Liver (tissue), 8 donors: ENCODE measurements at regions not wholly inside any gene's neighbourhood (a gene's known extent, or its start where the extent isn't known, plus 50 kb on each side); places are given as distances from the start of the nearest gene placed in this dataset.
"Not testable (repeated sequence)": the region's sequence is repeated elsewhere in the genome, so short reads cannot be mapped to it uniquely, and the experiment has no call there.

Experiments
- DNase-seq: peaks from one replicate; pipeline ENCODE4 v3.0.0-alpha.2; 2017; ENCODE audit warnings: low spot score
- H3K27ac ChIP-seq, 2 donors: one replicate each; pipeline ENCODE4 v1.7.0; 2013; ENCODE audit warnings: inconsistent platforms in 2 of 2, low read length in 2 of 2, control low read depth in 1 of 2, low read depth in 1 of 2, mild to moderate bottlenecking in 1 of 2
- H3K27me3 ChIP-seq, 4 donors: one replicate each; pipeline versions ENCODE4 v1.6.1 to v1.7.0; 2013; ENCODE audit warnings: low read length in 3 of 4, inconsistent platforms in 1 of 4, mild to moderate bottlenecking in 1 of 4, moderate library complexity in 1 of 4; ENCODE audit not compliant: control insufficient read depth in 4 of 4, insufficient read depth in 4 of 4
- H3K36me3 ChIP-seq, 4 donors: one replicate each; pipeline versions ENCODE4 v1.6.1 to v1.7.0; 2013; ENCODE audit warnings: low read length in 3 of 4, mild to moderate bottlenecking in 3 of 4, low read depth in 1 of 4, moderate library complexity in 1 of 4; ENCODE audit not compliant: control insufficient read depth in 4 of 4, insufficient read depth in 3 of 4
- H3K4me1 ChIP-seq, 4 donors: one replicate each; pipeline versions ENCODE4 v1.6.1 to v1.7.0; 2013; ENCODE audit warnings: low read length in 3 of 4, mild to moderate bottlenecking in 3 of 4, moderate library complexity in 1 of 4; ENCODE audit not compliant: control insufficient read depth in 4 of 4, insufficient read depth in 4 of 4
- H3K4me3 ChIP-seq, 3 donors: one replicate each; pipeline versions ENCODE4 v1.6.1 to v1.7.0; 2013; ENCODE audit warnings: low read length in 3 of 3, control low read depth in 1 of 3, low read depth in 1 of 3, mild to moderate bottlenecking in 1 of 3
- H3K9ac ChIP-seq, 2 donors: one replicate each; pipeline ENCODE4 v1.7.0; 2013; ENCODE audit warnings: low read length in 2 of 2, mild to moderate bottlenecking in 2 of 2, moderate library complexity in 2 of 2, control low read depth in 1 of 2, low read depth in 1 of 2
- H3K9me3 ChIP-seq, 4 donors: one replicate each; pipeline versions ENCODE4 v1.6.1 to v1.7.0; 2013; ENCODE audit warnings: low read length in 3 of 4; ENCODE audit not compliant: control insufficient read depth in 4 of 4
- EGR1 ChIP-seq, 2 donors: IDR thresholded peaks; 2 replicates each; pipeline ENCODE4 v1.6.1; 2016 to 2018; ENCODE audit warnings: antibody characterized with exemption in 2 of 2, low read depth in 2 of 2
- FOXA1 ChIP-seq: IDR thresholded peaks from 2 replicates; pipeline ENCODE4 v1.6.1; 2016; ENCODE audit warnings: antibody characterized with exemption
- FOXA2 ChIP-seq: IDR thresholded peaks from 2 replicates; pipeline ENCODE4 v1.6.1; 2016; ENCODE audit warnings: antibody characterized with exemption
- GABPA ChIP-seq, 2 donors: IDR thresholded peaks in 1 of 2; conservative IDR thresholded peaks in 1 of 2; 2 replicates each; pipeline ENCODE4 v1.6.1; 2016; ENCODE audit warnings: antibody characterized with exemption in 2 of 2, mild to moderate bottlenecking in 1 of 2, moderate library complexity in 1 of 2
- HNF4A ChIP-seq, 2 donors: conservative IDR thresholded peaks; 2 replicates each; pipeline ENCODE4 v1.6.1; 2016; ENCODE audit warnings: antibody characterized with exemption in 2 of 2, mild to moderate bottlenecking in 2 of 2
- JUND ChIP-seq, 2 donors: IDR thresholded peaks; 2 replicates each; pipeline ENCODE4 v1.6.1; 2016; ENCODE audit warnings: antibody characterized with exemption in 2 of 2
- RAD21 ChIP-seq, 2 donors: IDR thresholded peaks; 2 replicates each; pipeline ENCODE4 v1.6.1; 2016; ENCODE audit warnings: antibody characterized with exemption in 2 of 2, mild to moderate bottlenecking in 2 of 2
- RXRA ChIP-seq, 2 donors: IDR thresholded peaks; 2 replicates each; pipeline ENCODE4 v1.6.1; 2017 to 2018; ENCODE audit warnings: antibody characterized with exemption in 2 of 2, mild to moderate bottlenecking in 1 of 2
- SP1 ChIP-seq: IDR thresholded peaks from 2 replicates; pipeline ENCODE4 v1.6.1; 2018; ENCODE audit warnings: antibody characterized with exemption, mild to moderate bottlenecking
- TAF1 ChIP-seq: conservative IDR thresholded peaks from 2 replicates; pipeline ENCODE4 v1.6.1; 2016; ENCODE audit warnings: antibody characterized with exemption, mild to moderate bottlenecking
- YY1 ChIP-seq: IDR thresholded peaks from 2 replicates; pipeline ENCODE4 v1.6.1; 2016; ENCODE audit warnings: antibody characterized with exemption, mild to moderate bottlenecking
- WGBS: extraction: QIAGEN DNeasy Blood & Tissue Kit; methylation state at CpG from one replicate; pipeline ENCODE4 v1.1.7; 2013; 5-methylcytosine and 5-hydroxymethylcytosine counted together
- TF ChIP-seq, protein P1 (sequence below): fragments of 150-350 bp; IDR thresholded peaks from 2 replicates; pipeline ENCODE4 v1.5.1; 2017; ENCODE audit warnings: improper control_type of control experiment, low read depth, low read length; ENCODE audit not compliant: missing input control
- TF ChIP-seq, protein P2 (sequence below): IDR thresholded peaks from 2 replicates; pipeline ENCODE4 v1.6.1; 2016; ENCODE audit warnings: antibody characterized with exemption, mild to moderate bottlenecking
- TF ChIP-seq, protein P3 (sequence below): IDR thresholded peaks from 2 replicates; pipeline ENCODE4 v1.6.1; 2016; ENCODE audit warnings: antibody characterized with exemption
- TF ChIP-seq, protein P4 (sequence below): IDR thresholded peaks from 2 replicates; pipeline ENCODE4 v1.6.1; 2016; ENCODE audit warnings: antibody characterized with exemption
- donor health status: healthy.
- donor health status: healthy.
- donor health status: healthy.
- donor health status: healthy.
- donor health status: healthy.

DNA sequence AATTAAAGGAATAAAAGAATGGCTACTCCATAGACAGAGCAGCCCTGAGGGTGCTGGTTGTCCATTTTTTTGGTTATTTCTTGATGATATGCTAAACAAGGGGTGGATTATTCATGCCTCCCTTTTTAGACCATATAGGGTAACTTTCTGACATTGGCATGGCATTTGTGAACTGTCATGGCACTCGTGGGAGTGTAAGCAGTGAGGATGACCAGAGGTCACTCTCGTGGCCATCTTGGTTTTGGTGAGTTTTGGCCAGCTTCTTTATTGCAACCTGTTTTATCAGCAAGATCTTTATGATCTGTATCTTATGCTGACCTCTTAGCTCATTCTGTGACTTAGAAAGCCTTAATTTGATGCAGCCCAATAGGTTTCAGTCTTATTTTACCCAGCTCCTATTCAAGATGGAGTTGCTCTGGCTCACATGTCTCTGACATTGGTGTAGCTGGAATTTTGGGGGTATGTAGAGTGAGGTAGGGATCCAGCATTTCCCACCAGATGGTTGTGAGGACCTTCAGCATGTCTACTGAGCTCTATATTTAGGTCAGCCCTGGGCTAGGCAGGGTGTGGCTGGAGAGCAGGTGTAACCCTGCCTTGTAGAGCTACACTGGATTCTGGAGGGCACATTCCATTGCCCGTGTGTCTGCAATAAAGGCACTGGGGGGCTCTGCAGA lies 103.5 kb upstream of the SLC38A2 start:
- H3K4me3 ChIP-seq: no peak overlapping the region
- H3K9ac ChIP-seq: no peak overlapping the region
- DNase-seq: no peak
- TF ChIP-seq, protein P1, sequence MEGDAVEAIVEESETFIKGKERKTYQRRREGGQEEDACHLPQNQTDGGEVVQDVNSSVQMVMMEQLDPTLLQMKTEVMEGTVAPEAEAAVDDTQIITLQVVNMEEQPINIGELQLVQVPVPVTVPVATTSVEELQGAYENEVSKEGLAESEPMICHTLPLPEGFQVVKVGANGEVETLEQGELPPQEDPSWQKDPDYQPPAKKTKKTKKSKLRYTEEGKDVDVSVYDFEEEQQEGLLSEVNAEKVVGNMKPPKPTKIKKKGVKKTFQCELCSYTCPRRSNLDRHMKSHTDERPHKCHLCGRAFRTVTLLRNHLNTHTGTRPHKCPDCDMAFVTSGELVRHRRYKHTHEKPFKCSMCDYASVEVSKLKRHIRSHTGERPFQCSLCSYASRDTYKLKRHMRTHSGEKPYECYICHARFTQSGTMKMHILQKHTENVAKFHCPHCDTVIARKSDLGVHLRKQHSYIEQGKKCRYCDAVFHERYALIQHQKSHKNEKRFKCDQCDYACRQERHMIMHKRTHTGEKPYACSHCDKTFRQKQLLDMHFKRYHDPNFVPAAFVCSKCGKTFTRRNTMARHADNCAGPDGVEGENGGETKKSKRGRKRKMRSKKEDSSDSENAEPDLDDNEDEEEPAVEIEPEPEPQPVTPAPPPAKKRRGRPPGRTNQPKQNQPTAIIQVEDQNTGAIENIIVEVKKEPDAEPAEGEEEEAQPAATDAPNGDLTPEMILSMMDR: no peak
- TF ChIP-seq, protein P2, sequence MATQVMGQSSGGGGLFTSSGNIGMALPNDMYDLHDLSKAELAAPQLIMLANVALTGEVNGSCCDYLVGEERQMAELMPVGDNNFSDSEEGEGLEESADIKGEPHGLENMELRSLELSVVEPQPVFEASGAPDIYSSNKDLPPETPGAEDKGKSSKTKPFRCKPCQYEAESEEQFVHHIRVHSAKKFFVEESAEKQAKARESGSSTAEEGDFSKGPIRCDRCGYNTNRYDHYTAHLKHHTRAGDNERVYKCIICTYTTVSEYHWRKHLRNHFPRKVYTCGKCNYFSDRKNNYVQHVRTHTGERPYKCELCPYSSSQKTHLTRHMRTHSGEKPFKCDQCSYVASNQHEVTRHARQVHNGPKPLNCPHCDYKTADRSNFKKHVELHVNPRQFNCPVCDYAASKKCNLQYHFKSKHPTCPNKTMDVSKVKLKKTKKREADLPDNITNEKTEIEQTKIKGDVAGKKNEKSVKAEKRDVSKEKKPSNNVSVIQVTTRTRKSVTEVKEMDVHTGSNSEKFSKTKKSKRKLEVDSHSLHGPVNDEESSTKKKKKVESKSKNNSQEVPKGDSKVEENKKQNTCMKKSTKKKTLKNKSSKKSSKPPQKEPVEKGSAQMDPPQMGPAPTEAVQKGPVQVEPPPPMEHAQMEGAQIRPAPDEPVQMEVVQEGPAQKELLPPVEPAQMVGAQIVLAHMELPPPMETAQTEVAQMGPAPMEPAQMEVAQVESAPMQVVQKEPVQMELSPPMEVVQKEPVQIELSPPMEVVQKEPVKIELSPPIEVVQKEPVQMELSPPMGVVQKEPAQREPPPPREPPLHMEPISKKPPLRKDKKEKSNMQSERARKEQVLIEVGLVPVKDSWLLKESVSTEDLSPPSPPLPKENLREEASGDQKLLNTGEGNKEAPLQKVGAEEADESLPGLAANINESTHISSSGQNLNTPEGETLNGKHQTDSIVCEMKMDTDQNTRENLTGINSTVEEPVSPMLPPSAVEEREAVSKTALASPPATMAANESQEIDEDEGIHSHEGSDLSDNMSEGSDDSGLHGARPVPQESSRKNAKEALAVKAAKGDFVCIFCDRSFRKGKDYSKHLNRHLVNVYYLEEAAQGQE: no peak
- no peak for TF ChIP-seq HNF4A (conservative IDR thresholded peaks at IDR 0.05)
- no peak for TF ChIP-seq TAF1
- TF ChIP-seq FOXA2: no peak
- TF ChIP-seq SP1: no peak
- TF ChIP-seq, protein P3, sequence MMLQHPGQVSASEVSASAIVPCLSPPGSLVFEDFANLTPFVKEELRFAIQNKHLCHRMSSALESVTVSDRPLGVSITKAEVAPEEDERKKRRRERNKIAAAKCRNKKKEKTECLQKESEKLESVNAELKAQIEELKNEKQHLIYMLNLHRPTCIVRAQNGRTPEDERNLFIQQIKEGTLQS: no peak
- TF ChIP-seq RAD21 (IDR thresholded peaks at IDR 0.05): no peak
- TF ChIP-seq YY1: no peak
- WGBS: 89% methylated on average over 3 of the region's 3 CpGs
- peaks cover 0 to 15% (median 10%) of the 10 kb centered on the region in 4 donors for H3K4me1 ChIP-seq
- no peaks in the 10 kb centered on the region for H3K36me3 ChIP-seq
- no peaks in the 10 kb centered on the region for H3K9me3 ChIP-seq
- H3K27ac ChIP-seq: no peak overlapping the region
- H3K27me3 ChIP-seq: no peaks in the 10 kb centered on the region

DNA sequence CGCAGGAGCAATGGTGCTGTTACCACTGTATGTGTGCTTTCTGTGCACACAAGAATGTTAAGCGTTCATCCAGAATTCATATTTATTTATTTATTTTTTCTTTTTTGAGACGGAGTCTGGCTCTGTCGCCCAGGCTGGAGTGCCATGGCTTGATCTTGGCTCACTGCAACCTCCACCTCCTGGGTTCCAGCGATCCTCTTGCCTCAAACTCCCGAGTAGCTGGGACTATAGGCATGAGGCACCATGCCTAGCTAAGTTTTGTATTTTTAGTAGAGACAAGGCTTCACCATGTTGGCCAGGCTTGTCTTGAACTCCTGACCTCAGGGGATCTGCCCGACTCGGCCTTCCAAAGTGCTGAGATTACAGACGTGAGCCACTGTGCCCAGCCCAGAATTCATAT lies 101.8 kb upstream of the SLC38A2 start:
- peak overlapping the region; percentile 75 to 90 for H3K27ac ChIP-seq
- H3K4me1 ChIP-seq: peaks cover 0 to 15% (median 10%) of the 10 kb centered on the region in 4 donors
- 80% methylated on average over 9 of the region's 9 CpGs for WGBS
- H3K27me3 ChIP-seq, H3K9me3 ChIP-seq, H3K36me3 ChIP-seq, H3K9ac ChIP-seq, DNase-seq, H3K4me3 ChIP-seq: not testable (repeated sequence)

DNA sequence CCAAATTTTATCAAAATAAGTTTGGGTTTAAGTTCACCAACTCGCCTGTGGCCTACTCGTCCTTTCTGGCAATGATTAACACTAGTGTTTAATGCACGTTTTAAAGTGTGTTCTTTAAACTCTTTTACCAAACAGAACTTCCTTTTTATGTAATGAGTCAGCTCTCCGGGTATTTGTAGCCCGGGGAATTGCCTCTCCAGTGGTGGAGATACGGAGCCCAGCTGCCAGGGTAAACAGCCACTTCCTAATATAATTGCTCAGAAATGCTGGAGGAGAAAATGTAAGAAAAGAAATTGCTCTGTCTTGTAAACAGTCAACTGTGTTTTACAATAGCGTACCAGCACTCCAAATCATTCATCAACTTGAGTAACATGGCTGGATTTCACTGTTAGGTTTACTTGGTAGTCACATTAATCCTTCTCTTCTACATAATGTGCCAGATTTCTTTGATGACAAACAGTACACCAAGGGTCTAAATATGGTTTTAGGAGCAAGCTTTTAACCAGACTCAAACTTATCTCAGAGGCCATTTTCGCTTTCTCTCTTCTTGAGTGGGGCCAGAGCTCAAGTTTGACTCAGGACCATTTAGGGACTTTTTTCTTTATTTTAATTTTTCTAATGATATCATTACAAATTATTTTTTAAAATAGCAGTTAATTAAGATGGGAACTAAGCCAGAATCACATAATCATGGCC lies 101.2 kb upstream of the SLC38A2 start:
- WGBS: 10% methylated on average over 8 of the region's 8 CpGs
- H3K27ac ChIP-seq: peak overlapping the region; percentile 75 to 90
- peaks cover 0 to 15% (median 10%) of the 10 kb centered on the region in 4 donors for H3K4me1 ChIP-seq
- H3K9ac ChIP-seq: peak overlapping the region in 1 of 2 donors; percentile 74
- DNase-seq: no peak
- H3K27me3 ChIP-seq: no peaks in the 10 kb centered on the region
- no peaks in the 10 kb centered on the region for H3K36me3 ChIP-seq
- no peaks in the 10 kb centered on the region for H3K9me3 ChIP-seq
- no peak overlapping the region for H3K4me3 ChIP-seq
- TF ChIP-seq SP1: peak; percentile 77
- TF ChIP-seq, protein P1: peak; percentile 5
- peak in 1 of 2 donors; percentile 52 for TF ChIP-seq GABPA (IDR thresholded peaks at IDR 0.05 in 1 of 2, conservative IDR thresholded peaks at IDR 0.05 in 1 of 2)
- TF ChIP-seq, protein P3: peak; percentile 22
- peak; percentile 34 to 82 for TF ChIP-seq RXRA (IDR thresholded peaks at IDR 0.05)
- TF ChIP-seq FOXA2: peak; percentile 59
- peak; percentile 45 for TF ChIP-seq FOXA1
- peak; percentile 67 to 72 for TF ChIP-seq RAD21 (IDR thresholded peaks at IDR 0.05)
- peak; percentile 44 for TF ChIP-seq YY1
- TF ChIP-seq TAF1: no peak
- TF ChIP-seq, protein P4, sequence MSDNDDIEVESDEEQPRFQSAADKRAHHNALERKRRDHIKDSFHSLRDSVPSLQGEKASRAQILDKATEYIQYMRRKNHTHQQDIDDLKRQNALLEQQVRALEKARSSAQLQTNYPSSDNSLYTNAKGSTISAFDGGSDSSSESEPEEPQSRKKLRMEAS: peak; percentile 91
- TF ChIP-seq JUND (IDR thresholded peaks at IDR 0.05): peak; percentile 80 to 93
- peak; percentile 50 to 80 for TF ChIP-seq EGR1 (IDR thresholded peaks at IDR 0.05; ENCODE audit: low read depth in 2 of 2)
